GM19455 (cell line): ENCODE measurements at regions not wholly inside any gene's neighbourhood (a gene's known extent, or its start where the extent isn't known, plus 50 kb on each side); places are given as distances from the start of the nearest gene placed in this dataset.
"Not testable (repeated sequence)": the region's sequence is repeated elsewhere in the genome, so short reads cannot be mapped to it uniquely, and the experiment has no call there.

Source experiments
- ATAC-seq: cut with Tn5 transposase; IDR thresholded peaks from one replicate; pipeline ENCODE4 v1.9.1; 2021; ENCODE audit not compliant: unreplicated experiment

- no peak for ATAC-seq
These were observed 193.0 kb downstream of the TXNL1 start for GRCh38 chr18:56445422-56445821.

DNA sequence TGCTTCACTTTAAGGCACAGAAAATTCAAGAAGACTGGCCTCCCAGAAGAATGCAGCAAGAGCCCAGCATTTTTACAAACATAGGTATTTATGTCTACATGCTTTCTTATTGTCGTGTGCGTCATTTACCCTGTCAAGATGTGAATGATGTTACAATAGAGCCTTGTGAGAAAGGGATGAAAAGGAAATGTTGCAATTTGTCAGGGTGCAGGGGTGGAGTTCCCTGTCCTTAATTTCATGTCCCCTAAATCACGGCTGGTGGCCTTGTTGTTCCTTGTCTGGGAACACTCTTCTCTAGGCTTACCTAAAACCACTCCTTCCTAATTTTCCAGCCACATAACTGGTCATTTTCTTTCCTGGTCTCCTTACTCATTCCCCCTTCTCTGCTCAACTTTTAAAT lies 194.2 kb downstream of the TXNL1 start:
- no peak for ATAC-seq

GRCh38 chr18:56443166-56443907 lies 195.1 kb downstream of the TXNL1 start:
- no peak for ATAC-seq

DNA sequence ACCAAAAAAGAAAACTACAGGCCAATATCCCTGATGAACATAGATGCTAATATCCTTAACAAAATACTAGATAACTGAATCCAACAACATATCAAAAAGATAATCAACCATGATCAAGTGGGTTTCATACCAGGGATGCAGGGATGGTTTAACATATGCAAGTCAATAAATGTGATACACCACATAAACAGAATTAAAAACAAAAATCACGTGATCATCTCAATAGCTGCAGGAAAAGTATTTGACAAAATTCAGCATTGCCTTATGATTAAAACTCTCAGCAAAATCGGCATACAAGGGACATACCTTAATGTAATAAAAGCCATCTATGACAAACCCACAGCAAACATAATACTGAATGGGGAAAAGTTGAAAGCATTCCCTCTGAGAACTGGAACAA lies 199.9 kb downstream of the TXNL1 start:
- not testable (repeated sequence) for ATAC-seq

DNA sequence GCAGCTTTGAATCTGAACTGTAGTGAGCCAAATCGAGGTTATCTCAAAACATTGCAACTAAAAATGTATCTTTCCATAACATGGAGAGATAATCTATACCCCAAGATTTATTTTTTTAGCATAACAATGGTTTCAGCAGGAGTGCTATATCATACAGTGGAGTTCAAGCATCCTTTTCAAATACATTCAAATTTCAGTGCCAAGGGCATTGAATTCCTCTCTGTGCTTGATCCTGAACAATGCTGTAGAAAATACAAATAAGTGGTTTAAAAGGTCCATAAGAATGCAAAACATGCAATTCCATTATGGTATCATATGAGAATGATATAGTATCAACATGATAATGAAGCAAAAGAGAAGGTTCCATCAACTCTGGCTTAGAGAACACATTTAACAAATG lies 201.7 kb downstream of the TXNL1 start:
- no peak for ATAC-seq

GRCh38 chr18:56433919-56434318 lies 204.5 kb downstream of the TXNL1 start:
- no peak for ATAC-seq

DNA sequence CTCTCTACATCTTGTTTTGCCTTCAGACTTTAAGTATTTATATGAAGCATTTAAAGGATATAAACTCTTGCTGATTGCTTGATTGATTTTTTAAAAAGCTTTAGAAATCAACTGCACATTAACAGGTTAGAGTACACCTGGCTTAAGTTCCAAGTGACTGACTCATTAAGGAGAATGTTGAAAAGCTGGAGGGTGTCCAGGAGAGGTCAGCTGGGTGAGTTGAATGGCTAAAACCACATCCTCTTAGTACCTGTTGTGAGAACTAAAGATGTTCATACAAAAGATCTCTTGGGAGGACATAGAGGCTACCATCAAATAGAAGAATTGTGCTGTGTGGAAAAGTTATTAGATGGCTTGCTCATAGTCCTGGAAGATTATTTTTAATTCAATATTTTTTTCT lies 206.8 kb downstream of the TXNL1 start:
- ATAC-seq = no peak

GRCh38 chr18:56423626-56424025 lies 214.8 kb downstream of the TXNL1 start:
- no peak for ATAC-seq

DNA sequence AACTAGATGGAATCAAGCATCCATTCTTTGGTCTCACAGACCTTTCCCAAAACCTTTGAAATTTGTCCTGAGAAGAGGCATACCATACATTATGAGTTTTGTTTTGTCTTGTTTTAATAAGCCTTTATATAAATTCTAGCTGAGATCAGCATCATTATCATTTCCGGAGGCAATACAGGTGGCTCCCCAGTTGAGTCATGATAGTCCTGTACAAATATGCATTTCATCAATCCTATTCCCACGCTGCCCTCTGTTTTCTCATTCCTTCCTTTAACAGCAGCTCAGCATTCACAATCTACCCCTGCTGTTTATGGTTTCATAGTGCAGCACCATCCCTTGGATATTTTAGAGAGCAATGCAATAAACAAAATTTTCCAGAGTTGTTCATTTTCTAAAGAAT lies 216.7 kb downstream of the TXNL1 start:
- ATAC-seq = no peak

GRCh38 chr18:56420868-56421267 lies 217.5 kb downstream of the TXNL1 start:
- not testable (repeated sequence) for ATAC-seq

GRCh38 chr18:56414357-56414756 lies 224.0 kb downstream of the TXNL1 start:
- ATAC-seq = no peak

DNA sequence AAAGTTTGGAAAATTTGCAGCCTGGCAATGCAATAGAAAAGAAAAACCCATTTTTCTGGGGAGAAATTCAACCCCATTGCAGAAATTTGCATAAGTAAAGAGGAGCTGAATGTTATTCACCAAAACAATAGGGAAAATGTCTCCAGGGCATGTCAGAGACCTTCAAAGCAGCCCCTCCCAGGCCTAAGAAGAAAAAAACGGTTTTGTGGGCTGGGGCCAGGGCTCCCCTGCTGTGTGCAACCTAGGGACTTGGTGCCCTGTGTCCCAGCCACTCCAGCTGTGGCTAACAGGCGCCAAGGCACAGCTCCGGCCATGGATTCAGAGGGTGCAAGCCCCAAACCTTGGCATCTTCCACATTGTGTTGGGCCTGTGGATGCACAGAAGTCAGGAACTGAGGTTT lies 224.5 kb downstream of the TXNL1 start:
- no peak for ATAC-seq

DNA sequence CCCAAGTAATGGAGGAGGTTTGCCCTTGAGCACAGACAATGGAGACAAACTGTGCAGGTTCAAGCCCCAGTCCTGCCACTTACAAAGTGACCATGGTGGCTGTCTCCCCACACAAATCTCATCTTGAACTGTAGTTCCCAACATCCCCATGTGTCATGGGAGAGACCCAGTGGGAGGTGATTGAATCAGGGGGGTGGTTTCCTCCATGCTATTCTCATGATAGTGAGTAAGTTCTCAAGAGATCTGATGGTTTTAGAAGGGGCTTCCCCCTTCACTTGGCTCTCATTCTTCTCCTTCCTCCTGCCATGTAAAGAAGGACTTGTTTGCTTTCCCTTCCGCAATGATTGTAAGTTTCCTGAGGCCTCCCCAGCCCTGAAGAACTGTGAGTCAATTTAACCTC lies 225.4 kb downstream of the TXNL1 start:
- no peak for ATAC-seq

GRCh38 chr18:56409736-56410135 lies 228.7 kb downstream of the TXNL1 start:
- no peak for ATAC-seq

DNA sequence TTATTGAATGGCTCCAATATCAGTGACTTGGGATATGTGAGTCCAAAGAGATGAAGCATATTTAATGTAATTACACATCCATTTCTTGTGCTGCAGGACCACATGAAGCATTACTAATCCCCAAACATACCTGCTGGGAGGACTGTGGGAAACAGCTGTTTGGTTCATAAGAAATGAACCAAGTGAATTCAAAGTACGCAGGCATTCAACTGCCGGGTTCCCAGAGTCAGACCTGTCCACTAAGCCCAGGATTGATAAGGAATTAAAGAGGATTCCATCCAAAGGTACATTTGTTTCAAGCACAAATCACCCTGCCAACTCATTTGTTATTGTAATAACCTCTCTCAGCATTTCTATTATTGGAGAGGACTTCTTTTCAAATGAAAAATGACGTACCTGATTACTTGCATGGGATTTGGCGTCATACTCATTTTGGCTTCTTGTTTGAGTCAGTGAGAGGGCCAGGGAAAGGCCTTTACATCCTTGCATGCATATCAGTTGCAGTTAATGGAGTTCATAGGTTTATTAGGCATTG lies 230.7 kb downstream of the TXNL1 start:
- no peak for ATAC-seq

GRCh38 chr18:56402872-56403516 lies 235.4 kb downstream of the TXNL1 start:
- no peak for ATAC-seq

GRCh38 chr18:56393870-56394269 lies 244.5 kb downstream of the TXNL1 start:
- ATAC-seq = no peak

DNA sequence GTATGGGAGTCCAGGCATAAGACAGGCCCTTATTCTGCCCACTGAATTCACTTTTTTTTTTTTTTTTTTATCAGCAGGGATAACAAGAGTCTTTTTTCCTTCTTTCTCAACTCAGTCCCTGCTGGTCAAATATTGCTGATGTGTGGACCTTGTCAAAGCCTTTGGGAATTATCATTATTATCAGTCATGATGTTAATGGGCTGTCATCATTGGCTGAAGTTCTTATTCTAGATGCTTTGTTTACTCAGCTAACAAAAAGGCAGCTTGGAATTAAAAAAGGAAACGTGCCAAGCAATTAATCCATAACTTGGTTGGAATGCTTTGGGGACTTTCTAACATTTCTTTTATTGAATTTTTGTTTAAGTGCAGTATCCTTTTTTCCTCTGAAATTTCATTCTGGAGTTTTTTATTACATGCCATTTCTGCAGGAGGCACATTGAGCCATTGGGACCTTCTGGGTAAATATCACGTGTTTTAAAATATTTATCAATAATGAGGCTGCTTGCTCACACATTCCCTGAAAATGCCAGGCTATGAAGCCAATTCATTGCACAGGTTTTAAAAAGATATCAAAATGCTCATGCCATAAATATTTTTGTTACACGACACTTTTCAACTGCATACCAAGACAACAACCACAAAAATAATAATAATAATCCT lies 246.3 kb downstream of the TXNL1 start:
- no peak for ATAC-seq

- no peak for ATAC-seq
These were observed 247.8 kb downstream of the TXNL1 start for GRCh38 chr18:56390626-56391025.

DNA sequence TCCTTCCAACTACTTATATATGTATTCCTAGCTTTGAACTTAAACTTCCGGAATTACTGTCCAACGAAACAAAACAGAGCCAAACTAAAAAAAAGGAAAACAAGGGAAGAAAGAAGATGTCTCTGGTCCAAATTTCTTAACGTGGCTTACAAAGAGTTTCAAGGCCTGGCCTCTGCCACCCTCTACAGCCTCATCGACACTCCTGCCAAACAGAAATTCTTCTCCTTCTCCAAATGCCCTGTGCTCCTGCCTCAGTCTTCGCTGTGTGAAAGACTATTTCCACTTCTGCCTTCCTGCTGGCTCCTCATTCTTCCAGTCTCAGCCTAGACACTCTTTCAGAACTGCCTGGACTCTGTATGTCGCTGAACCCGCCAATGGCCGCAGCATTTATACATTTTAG lies 249.2 kb downstream of the TXNL1 start:
- ATAC-seq = no peak

- ATAC-seq = no peak
These were observed 249.8 kb downstream of the TXNL1 start for GRCh38 chr18:56388571-56388970.

GRCh38 chr18:56386856-56387255 lies 251.5 kb downstream of the TXNL1 start:
- no peak for ATAC-seq
